Hepatocyte (in vitro differentiated cells): ENCODE measurements at regions not wholly inside any gene's neighbourhood (a gene's known extent, or its start where the extent isn't known, plus 50 kb on each side); places are given as distances from the start of the nearest gene placed in this dataset. TPM values are rescaled to one million over a fixed set of nuclear protein-coding genes. Genes with fewer than 3 reads are reported as not detected.

Source experiments
- DNase-seq: peaks from one replicate; pipeline ENCODE4 v3.0.0-alpha.2; 2016; ENCODE audit warnings: low spot score
- H2AFZ ChIP-seq: fragments of 200-600 bp; sonication (generic); 2 replicates; pipeline ENCODE4 v1.6.0; 2016; ENCODE audit warnings: antibody characterized with exemption, mild to moderate bottlenecking
- H3K27ac ChIP-seq: fragments of 200-600 bp; sonication (generic); 2 replicates; pipeline ENCODE4 v1.5.1; 2016; ENCODE audit warnings: mild to moderate bottlenecking
- H3K27me3 ChIP-seq: fragments of 200-600 bp; sonication (generic); 2 replicates; pipeline ENCODE4 v1.6.1; 2016
- H3K36me3 ChIP-seq: fragments of 200-600 bp; sonication (generic); replicated peaks from 2 replicates; pipeline ENCODE4 v1.5.1; 2016; ENCODE audit warnings: low read depth; ENCODE audit not compliant: insufficient read depth
- H3K4me1 ChIP-seq: fragments of 200-600 bp; sonication (generic); 2 replicates; pipeline ENCODE4 v1.5.1; 2016; ENCODE audit warnings: mild to moderate bottlenecking, moderate library complexity; ENCODE audit not compliant: insufficient read depth
- H3K4me2 ChIP-seq: fragments of 200-600 bp; sonication (generic); 2 replicates; pipeline ENCODE4 v1.6.0; 2016
- H3K4me3 ChIP-seq: fragments of 200-600 bp; sonication (generic); 2 replicates; pipeline ENCODE4 v1.5.1; 2016; ENCODE audit warnings: mild to moderate bottlenecking
- H3K79me2 ChIP-seq: fragments of 200-600 bp; sonication (generic); 2 replicates; pipeline ENCODE4 v1.6.0; 2017; ENCODE audit warnings: mild to moderate bottlenecking
- H3K9me2 ChIP-seq: fragments of 200-600 bp; sonication (generic); replicated peaks from 2 replicates; pipeline ENCODE4 v1.6.0; 2017; ENCODE audit warnings: mild to moderate bottlenecking; ENCODE audit not compliant: insufficient read depth
- H3K9me3 ChIP-seq: fragments of 200-600 bp; sonication (generic); 2 replicates; pipeline ENCODE4 v1.5.1; 2016; ENCODE audit warnings: low read depth, mild to moderate bottlenecking
- H4K20me1 ChIP-seq: fragments of 200-600 bp; sonication (generic); 2 replicates; pipeline ENCODE4 v1.6.0; 2016; ENCODE audit warnings: mild to moderate bottlenecking; ENCODE audit not compliant: insufficient read depth, poor library complexity, severe bottlenecking
- WGBS: methylation state at CpG from one replicate; pipeline ENCODE4 v1.1.6; 2016; ENCODE audit warnings: low lambda C conversion rate; ENCODE audit errors: missing lambda C conversion rate; 5-methylcytosine and 5-hydroxymethylcytosine counted together
- small RNA-seq: library from RNA; depleted of rRNA; stranded (forward); fragments of <200 nt; gene quantifications from one replicate; pipeline ENCODE3, GENCODE V24; 2014
- TF ChIP-seq, protein P1 (sequence below): fragments of 200-600 bp; sonication (generic); IDR thresholded peaks from 2 replicates; pipeline ENCODE4 v1.5.1; 2016; ENCODE audit warnings: antibody characterized with exemption, mild to moderate bottlenecking; ENCODE audit not compliant: poor library complexity

- Histone ChIP-seq H3K4me3 (no peak overlapping the region), H3K79me2 (no peaks in the 10 kb centered on the region), H3K4me1 (no peaks in the 10 kb centered on the region), H3K4me2 (no peak overlapping the region), H4K20me1 (no peaks in the 10 kb centered on the region), H3K9me3 (no peaks in the 10 kb centered on the region), H3K27ac (no peak overlapping the region), H2AFZ (no peak overlapping the region), H3K27me3 (peaks cover 10% of the 10 kb centered on the region), H3K36me3 (no peaks in the 10 kb centered on the region), H3K9me2 (no peaks in the 10 kb centered on the region)
- DNase-seq, result no peak
- WGBS, result 97% methylated on average over 3 of the region's 3 CpGs
- TF ChIP-seq, protein P1, sequence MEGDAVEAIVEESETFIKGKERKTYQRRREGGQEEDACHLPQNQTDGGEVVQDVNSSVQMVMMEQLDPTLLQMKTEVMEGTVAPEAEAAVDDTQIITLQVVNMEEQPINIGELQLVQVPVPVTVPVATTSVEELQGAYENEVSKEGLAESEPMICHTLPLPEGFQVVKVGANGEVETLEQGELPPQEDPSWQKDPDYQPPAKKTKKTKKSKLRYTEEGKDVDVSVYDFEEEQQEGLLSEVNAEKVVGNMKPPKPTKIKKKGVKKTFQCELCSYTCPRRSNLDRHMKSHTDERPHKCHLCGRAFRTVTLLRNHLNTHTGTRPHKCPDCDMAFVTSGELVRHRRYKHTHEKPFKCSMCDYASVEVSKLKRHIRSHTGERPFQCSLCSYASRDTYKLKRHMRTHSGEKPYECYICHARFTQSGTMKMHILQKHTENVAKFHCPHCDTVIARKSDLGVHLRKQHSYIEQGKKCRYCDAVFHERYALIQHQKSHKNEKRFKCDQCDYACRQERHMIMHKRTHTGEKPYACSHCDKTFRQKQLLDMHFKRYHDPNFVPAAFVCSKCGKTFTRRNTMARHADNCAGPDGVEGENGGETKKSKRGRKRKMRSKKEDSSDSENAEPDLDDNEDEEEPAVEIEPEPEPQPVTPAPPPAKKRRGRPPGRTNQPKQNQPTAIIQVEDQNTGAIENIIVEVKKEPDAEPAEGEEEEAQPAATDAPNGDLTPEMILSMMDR, result no peak
These were observed 49.8 kb upstream of the HMX1 start for GRCh38 chr4:8921465-8921864.

Small RNA genes in the stretch of these regions (small RNA-seq; reads per million reads assigned to genes)
- not detected for gene SNRPCP16
